SU-DHL-6 (cell line): ENCODE measurements at regions not wholly inside any gene's neighbourhood (a gene's known extent, or its start where the extent isn't known, plus 50 kb on each side); places are given as distances from the start of the nearest gene placed in this dataset.

Source experiments
- H2AFZ ChIP-seq: fragments of 200-600 bp; sonication (generic); 2 replicates; pipeline ENCODE4 v1.6.1; 2014; ENCODE audit warnings: low read depth, mild to moderate bottlenecking, moderate library complexity, mixed read lengths, antibody characterized with exemption, low read length; ENCODE audit not compliant: severe bottlenecking
- H3F3A ChIP-seq: fragments of 200-600 bp; shearing (Covaris generic); 2 replicates; pipeline ENCODE4 v1.6.0; 2016; ENCODE audit warnings: antibody characterized with exemption, mild to moderate bottlenecking; ENCODE audit not compliant: insufficient read depth
- H3K27ac ChIP-seq: fragments of 200-600 bp; sonication (generic); 2 replicates; pipeline ENCODE4 v1.5.1; 2016; ENCODE audit warnings: low read depth, mild to moderate bottlenecking, low read length, moderate library complexity, mixed read lengths
- H3K27me3 ChIP-seq: fragments of 200-600 bp; sonication (generic), shearing (Covaris generic); 2 replicates; pipeline ENCODE4 v1.6.0; 2014; ENCODE audit warnings: mild to moderate bottlenecking, low read length
- H3K36me3 ChIP-seq: fragments of 200-600 bp; sonication (generic); 2 replicates; pipeline ENCODE4 v1.6.1; 2014; ENCODE audit warnings: mild to moderate bottlenecking, low read length, mixed read lengths
- H3K4me2 ChIP-seq: fragments of 300-600, 200-600 bp; shearing (Covaris generic), sonication (generic); 2 replicates; pipeline ENCODE4 v1.6.0; 2014; ENCODE audit warnings: low read length, low read depth, mild to moderate bottlenecking; ENCODE audit not compliant: poor library complexity, severe bottlenecking
- H3K4me3 ChIP-seq: fragments of 200-600 bp; sonication (generic); 2 replicates; pipeline ENCODE4 v1.5.1; 2014; ENCODE audit warnings: antibody characterized with exemption, low read length, mild to moderate bottlenecking, mixed read lengths; ENCODE audit not compliant: insufficient read depth, poor library complexity, severe bottlenecking
- H3K79me2 ChIP-seq: fragments of 200-600 bp; sonication (generic); 2 replicates; pipeline ENCODE4 v1.6.1; 2014; ENCODE audit warnings: mild to moderate bottlenecking, low read length, moderate library complexity; ENCODE audit not compliant: insufficient read depth
- H3K9ac ChIP-seq: fragments of 200-600 bp; sonication (generic); 2 replicates; pipeline ENCODE4 v1.7.0; 2014; ENCODE audit warnings: mild to moderate bottlenecking, low read length
- H3K9me2 ChIP-seq: fragments of 200-600 bp; sonication (generic); replicated peaks from 2 replicates; pipeline ENCODE4 v1.6.1; 2014; ENCODE audit warnings: low read length; ENCODE audit not compliant: insufficient read depth
- H3K9me3 ChIP-seq: fragments of 200-600 bp; sonication (generic); 2 replicates; pipeline ENCODE4 v1.6.1; 2014; ENCODE audit warnings: low read length, mixed read lengths; ENCODE audit not compliant: insufficient read depth
- H4K20me1 ChIP-seq: fragments of 200-600 bp; sonication (generic); 2 replicates; pipeline ENCODE4 v1.6.1; 2014; ENCODE audit warnings: low read depth, mild to moderate bottlenecking, antibody characterized with exemption, low read length, moderate library complexity, mixed read lengths
- EZH2phosphoT487 ChIP-seq: fragments of 200-600 bp; sonication (generic), shearing (Covaris generic); conservative IDR thresholded peaks from 2 replicates; pipeline ENCODE4 v1.6.1; 2018; ENCODE audit warnings: mild to moderate bottlenecking, antibody characterized with exemption, low read length, moderate library complexity, mixed read lengths
- TF ChIP-seq, protein P1 (sequence below): fragments of 200-600 bp; sonication (generic); IDR thresholded peaks from one replicate; pipeline ENCODE4 v1.5.1; 2017; ENCODE audit warnings: antibody characterized with exemption, mild to moderate bottlenecking, low read length, moderate library complexity; ENCODE audit not compliant: insufficient read depth, poor library complexity, severe bottlenecking

DNA sequence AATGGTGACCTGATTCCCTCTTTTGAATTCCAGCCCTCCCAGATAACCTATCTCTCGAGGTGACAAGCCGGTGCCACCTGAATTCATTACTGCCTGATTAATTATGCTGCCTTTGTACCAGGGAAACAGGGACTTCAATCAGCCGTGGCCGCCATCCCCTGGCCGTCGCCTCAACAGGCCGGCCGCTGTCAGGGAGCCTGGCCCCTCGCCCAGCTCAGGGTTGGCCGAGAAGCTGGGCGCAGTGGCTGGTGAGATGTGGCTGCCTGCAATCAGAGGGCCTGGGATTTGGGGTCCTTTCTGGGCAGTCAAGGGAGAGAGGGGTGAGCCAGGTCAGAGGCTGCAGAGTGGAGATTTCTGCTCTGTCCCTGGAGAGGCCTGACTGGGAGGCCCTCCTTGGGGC is 91.2 kb downstream of the KCTD15 start:
- H3F3A ChIP-seq = no peaks in the 10 kb centered on the region
- no peaks in the 10 kb centered on the region for H3K9me3 ChIP-seq
- no peak for TF ChIP-seq EZH2phosphoT487
- TF ChIP-seq, protein P1, sequence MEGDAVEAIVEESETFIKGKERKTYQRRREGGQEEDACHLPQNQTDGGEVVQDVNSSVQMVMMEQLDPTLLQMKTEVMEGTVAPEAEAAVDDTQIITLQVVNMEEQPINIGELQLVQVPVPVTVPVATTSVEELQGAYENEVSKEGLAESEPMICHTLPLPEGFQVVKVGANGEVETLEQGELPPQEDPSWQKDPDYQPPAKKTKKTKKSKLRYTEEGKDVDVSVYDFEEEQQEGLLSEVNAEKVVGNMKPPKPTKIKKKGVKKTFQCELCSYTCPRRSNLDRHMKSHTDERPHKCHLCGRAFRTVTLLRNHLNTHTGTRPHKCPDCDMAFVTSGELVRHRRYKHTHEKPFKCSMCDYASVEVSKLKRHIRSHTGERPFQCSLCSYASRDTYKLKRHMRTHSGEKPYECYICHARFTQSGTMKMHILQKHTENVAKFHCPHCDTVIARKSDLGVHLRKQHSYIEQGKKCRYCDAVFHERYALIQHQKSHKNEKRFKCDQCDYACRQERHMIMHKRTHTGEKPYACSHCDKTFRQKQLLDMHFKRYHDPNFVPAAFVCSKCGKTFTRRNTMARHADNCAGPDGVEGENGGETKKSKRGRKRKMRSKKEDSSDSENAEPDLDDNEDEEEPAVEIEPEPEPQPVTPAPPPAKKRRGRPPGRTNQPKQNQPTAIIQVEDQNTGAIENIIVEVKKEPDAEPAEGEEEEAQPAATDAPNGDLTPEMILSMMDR = no peak
- no peaks in the 10 kb centered on the region for H3K27me3 ChIP-seq
- no peaks in the 10 kb centered on the region for H3K36me3 ChIP-seq
- H3K9ac ChIP-seq = no peak overlapping the region
- no peak overlapping the region for H3K4me3 ChIP-seq
- no peaks in the 10 kb centered on the region for H3K9me2 ChIP-seq
- no peaks in the 10 kb centered on the region for H3K79me2 ChIP-seq
- no peak overlapping the region for H2AFZ ChIP-seq
- no peak overlapping the region for H3K27ac ChIP-seq
- no peak overlapping the region for H3K4me2 ChIP-seq
- H4K20me1 ChIP-seq = no peaks in the 10 kb centered on the region

DNA sequence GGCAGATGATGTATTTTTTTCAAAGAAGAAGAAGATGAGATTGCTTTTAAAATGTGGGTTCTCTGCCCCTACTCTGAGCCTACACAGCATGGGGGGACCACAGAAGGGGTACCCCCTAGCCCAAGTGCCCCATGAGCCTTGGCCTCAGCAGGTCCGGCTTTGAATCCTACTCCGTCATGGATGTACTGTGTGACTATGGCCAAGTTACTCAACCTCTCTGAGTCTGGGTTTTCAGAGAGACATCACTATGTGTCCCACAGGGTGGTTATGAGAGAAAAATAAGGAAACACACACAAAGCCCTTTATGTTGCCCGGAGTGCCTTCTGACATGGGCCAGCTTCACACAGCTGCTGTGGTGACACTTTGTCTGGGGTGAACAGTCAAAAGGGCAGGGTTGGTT is 92.0 kb downstream of the KCTD15 start:
- Histone ChIP-seq H3K27ac (no peak overlapping the region), H3K27me3 (no peaks in the 10 kb centered on the region)

DNA sequence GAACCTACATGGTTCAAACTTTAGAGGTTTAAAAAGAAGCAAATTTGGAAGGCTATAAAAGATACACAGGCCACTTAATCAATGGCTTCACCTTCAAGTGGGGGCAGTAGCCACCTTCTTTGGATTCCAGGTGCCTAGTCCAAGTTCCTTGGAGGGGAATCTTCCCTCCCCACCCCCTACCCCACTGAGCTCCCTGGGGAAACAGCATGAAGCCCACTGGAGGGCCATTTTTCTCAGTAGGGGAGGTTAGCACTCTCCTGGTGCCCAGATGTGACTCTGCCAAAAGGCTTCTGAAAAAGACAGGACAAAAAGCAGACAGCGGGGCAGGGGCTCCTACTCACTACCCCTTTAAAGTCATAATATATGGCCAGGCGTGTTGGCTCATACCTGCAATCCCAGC is 93.9 kb downstream of the KCTD15 start:
- H3K27ac ChIP-seq = no peak overlapping the region
- no peaks in the 10 kb centered on the region for H3F3A ChIP-seq
- no peaks in the 10 kb centered on the region for H3K9me2 ChIP-seq
- H3K36me3 ChIP-seq = no peaks in the 10 kb centered on the region
- no peaks in the 10 kb centered on the region for H4K20me1 ChIP-seq
- TF ChIP-seq, protein P1 = no peak
- no peak for TF ChIP-seq EZH2phosphoT487
- H3K79me2 ChIP-seq = no peaks in the 10 kb centered on the region
- H3K9ac ChIP-seq = no peak overlapping the region
- no peak overlapping the region for H3K4me3 ChIP-seq
- H3K27me3 ChIP-seq = no peaks in the 10 kb centered on the region
- no peak overlapping the region for H3K4me2 ChIP-seq
- H3K9me3 ChIP-seq = no peaks in the 10 kb centered on the region
- H2AFZ ChIP-seq = no peak overlapping the region

More for the DNA sequence above, 92.0 kb downstream of the KCTD15 start:
- Histone ChIP-seq H2AFZ (no peak overlapping the region), H3K9me3 (no peaks in the 10 kb centered on the region), H3K4me2 (no peak overlapping the region), H3K4me3 (no peak overlapping the region), H3K79me2 (no peaks in the 10 kb centered on the region), H4K20me1 (no peaks in the 10 kb centered on the region), H3K9me2 (no peaks in the 10 kb centered on the region), H3K9ac (no peak overlapping the region), H3K36me3 (no peaks in the 10 kb centered on the region), H3F3A (no peaks in the 10 kb centered on the region)
- TF ChIP-seq EZH2phosphoT487 = no peak
- TF ChIP-seq, protein P1 = no peak

DNA sequence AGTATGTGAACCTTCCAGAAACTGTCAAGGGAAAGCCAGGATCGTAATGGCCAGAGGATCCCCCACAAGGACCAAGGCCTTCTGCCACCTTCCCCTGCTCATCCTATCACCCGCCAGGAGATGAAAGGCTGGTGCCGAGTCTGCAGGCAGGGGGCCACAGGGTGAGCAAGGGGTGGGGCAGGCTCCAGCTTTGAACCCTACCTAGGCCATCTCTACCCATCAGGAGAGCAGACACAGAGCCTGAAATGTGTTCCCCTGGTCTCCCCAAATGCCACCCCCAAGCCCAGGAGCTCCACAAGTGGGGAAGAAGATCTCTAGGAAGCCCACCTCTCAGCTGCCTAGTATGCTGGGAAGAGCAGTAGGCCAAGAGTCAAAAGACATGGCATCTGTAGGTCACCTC is 95.1 kb downstream of the KCTD15 start:
- no peak for TF ChIP-seq EZH2phosphoT487
- TF ChIP-seq, protein P1 = no peak
- Histone ChIP-seq H3K4me3 (no peak overlapping the region), H3K27me3 (no peaks in the 10 kb centered on the region), H3K4me2 (no peak overlapping the region), H3K9me2 (no peaks in the 10 kb centered on the region), H3K36me3 (no peaks in the 10 kb centered on the region), H3K79me2 (no peaks in the 10 kb centered on the region), H2AFZ (no peak overlapping the region), H3K27ac (no peak overlapping the region), H3K9ac (no peak overlapping the region), H3K9me3 (no peaks in the 10 kb centered on the region), H3F3A (no peaks in the 10 kb centered on the region), H4K20me1 (no peaks in the 10 kb centered on the region)
